ENCODE measurements at regions not wholly inside any gene's neighbourhood (a gene's known extent, or its start where the extent isn't known, plus 50 kb on each side); places are given as distances from the start of the nearest gene placed in this dataset.

DNA sequence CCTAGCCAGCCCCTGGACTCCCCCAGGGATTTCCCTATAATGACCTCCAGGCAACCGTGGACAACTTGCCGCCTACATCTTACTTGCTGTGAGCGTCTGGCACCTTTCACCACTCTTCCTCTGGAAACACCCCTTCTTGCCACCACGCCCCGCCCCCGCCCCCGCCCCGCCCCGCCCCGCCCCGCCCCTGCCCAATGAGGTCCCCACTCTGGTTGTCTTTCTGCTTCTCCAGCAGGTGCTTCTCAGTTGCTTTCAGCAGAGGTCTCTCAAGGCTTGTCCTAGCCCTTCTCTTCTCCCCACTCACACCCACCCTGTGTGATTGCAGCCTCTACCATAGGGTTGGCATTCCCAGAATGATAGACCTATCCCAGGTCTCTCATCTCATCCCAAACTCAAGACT, 214.5 kb downstream of the EN1 start:
- H3F3A ChIP-seq (ENCODE audit: insufficient read depth, low read length, poor library complexity, severe bottlenecking) = no peaks in the 10 kb centered on the region
- no peaks in the 10 kb centered on the region for H4K20me1 ChIP-seq (ENCODE audit: insufficient read depth)
- H3K36me3 ChIP-seq (ENCODE audit: insufficient read depth, low read length) = no peaks in the 10 kb centered on the region
- no peaks in the 10 kb centered on the region for H3K79me2 ChIP-seq (replicated peaks; ENCODE audit: insufficient read depth, low read length)
- no peaks in the 10 kb centered on the region for H3K9me2 ChIP-seq (ENCODE audit: insufficient read depth, low read length)
- no peaks in the 10 kb centered on the region for H3K9me3 ChIP-seq (ENCODE audit: low read length)
- no peak overlapping the region for H3K4me2 ChIP-seq (ENCODE audit: low read length)
- H3K27me3 ChIP-seq (ENCODE audit: insufficient read depth, low read depth, low read length) = no peaks in the 10 kb centered on the region
- no peak for TF ChIP-seq SMC3 (conservative IDR thresholded peaks at IDR 0.05; ENCODE audit: poor library complexity)
- no peak overlapping the region for H2AFZ ChIP-seq (ENCODE audit: low read depth, low read length)
- H3K27ac ChIP-seq (ENCODE audit: low read length) = no peak overlapping the region
- no peak overlapping the region for H3K9ac ChIP-seq (ENCODE audit: low read length)
- H3K4me3 ChIP-seq (ENCODE audit: low read length) = no peak overlapping the region

DNA sequence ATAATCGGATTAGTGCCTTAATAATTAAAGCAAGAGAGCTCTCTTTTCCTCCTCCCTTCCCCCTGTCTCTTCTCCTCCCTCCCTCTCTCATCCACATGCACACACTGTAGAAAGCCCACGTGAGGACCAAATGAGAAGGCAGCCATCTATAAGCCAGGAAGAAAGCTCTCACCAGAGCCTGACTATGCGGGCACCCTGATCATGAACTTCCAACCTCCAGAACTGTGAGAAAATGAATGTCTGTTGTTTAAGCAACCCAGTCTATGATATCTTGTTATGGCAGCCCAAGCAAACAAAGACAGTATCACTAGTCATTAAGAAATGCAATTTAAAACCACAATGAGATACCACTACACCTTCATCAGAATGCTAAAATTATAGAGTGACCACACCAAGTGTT, 220.3 kb downstream of the EN1 start:
- no peaks in the 10 kb centered on the region for H3F3A ChIP-seq (ENCODE audit: insufficient read depth, low read length, poor library complexity, severe bottlenecking)
- no peak overlapping the region for H3K4me3 ChIP-seq (ENCODE audit: low read length)
- no peaks in the 10 kb centered on the region for H3K27me3 ChIP-seq (ENCODE audit: insufficient read depth, low read depth, low read length)
- H3K9me3 ChIP-seq (ENCODE audit: low read length) = no peaks in the 10 kb centered on the region
- H3K36me3 ChIP-seq (ENCODE audit: insufficient read depth, low read length) = no peaks in the 10 kb centered on the region
- no peaks in the 10 kb centered on the region for H3K9me2 ChIP-seq (ENCODE audit: insufficient read depth, low read length)
- H2AFZ ChIP-seq (ENCODE audit: low read depth, low read length) = no peak overlapping the region
- no peak overlapping the region for H3K27ac ChIP-seq (ENCODE audit: low read length)
- no peaks in the 10 kb centered on the region for H4K20me1 ChIP-seq (ENCODE audit: insufficient read depth)
- H3K79me2 ChIP-seq (replicated peaks; ENCODE audit: insufficient read depth, low read length) = no peaks in the 10 kb centered on the region
- H3K9ac ChIP-seq (ENCODE audit: low read length) = no peak overlapping the region
- H3K4me2 ChIP-seq (ENCODE audit: low read length) = no peak overlapping the region
- TF ChIP-seq MXI1 (conservative IDR thresholded peaks at IDR 0.05; ENCODE audit: poor library complexity, severe bottlenecking) = no peak
- TF ChIP-seq, protein P1, sequence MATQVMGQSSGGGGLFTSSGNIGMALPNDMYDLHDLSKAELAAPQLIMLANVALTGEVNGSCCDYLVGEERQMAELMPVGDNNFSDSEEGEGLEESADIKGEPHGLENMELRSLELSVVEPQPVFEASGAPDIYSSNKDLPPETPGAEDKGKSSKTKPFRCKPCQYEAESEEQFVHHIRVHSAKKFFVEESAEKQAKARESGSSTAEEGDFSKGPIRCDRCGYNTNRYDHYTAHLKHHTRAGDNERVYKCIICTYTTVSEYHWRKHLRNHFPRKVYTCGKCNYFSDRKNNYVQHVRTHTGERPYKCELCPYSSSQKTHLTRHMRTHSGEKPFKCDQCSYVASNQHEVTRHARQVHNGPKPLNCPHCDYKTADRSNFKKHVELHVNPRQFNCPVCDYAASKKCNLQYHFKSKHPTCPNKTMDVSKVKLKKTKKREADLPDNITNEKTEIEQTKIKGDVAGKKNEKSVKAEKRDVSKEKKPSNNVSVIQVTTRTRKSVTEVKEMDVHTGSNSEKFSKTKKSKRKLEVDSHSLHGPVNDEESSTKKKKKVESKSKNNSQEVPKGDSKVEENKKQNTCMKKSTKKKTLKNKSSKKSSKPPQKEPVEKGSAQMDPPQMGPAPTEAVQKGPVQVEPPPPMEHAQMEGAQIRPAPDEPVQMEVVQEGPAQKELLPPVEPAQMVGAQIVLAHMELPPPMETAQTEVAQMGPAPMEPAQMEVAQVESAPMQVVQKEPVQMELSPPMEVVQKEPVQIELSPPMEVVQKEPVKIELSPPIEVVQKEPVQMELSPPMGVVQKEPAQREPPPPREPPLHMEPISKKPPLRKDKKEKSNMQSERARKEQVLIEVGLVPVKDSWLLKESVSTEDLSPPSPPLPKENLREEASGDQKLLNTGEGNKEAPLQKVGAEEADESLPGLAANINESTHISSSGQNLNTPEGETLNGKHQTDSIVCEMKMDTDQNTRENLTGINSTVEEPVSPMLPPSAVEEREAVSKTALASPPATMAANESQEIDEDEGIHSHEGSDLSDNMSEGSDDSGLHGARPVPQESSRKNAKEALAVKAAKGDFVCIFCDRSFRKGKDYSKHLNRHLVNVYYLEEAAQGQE (IDR thresholded peaks at IDR 0.05; ENCODE audit: borderline replicate concordance) = no peak
- TF ChIP-seq, protein P2, sequence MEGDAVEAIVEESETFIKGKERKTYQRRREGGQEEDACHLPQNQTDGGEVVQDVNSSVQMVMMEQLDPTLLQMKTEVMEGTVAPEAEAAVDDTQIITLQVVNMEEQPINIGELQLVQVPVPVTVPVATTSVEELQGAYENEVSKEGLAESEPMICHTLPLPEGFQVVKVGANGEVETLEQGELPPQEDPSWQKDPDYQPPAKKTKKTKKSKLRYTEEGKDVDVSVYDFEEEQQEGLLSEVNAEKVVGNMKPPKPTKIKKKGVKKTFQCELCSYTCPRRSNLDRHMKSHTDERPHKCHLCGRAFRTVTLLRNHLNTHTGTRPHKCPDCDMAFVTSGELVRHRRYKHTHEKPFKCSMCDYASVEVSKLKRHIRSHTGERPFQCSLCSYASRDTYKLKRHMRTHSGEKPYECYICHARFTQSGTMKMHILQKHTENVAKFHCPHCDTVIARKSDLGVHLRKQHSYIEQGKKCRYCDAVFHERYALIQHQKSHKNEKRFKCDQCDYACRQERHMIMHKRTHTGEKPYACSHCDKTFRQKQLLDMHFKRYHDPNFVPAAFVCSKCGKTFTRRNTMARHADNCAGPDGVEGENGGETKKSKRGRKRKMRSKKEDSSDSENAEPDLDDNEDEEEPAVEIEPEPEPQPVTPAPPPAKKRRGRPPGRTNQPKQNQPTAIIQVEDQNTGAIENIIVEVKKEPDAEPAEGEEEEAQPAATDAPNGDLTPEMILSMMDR (IDR thresholded peaks at IDR 0.05; ENCODE audit: poor library complexity, severe bottlenecking) = no peak
- TF ChIP-seq EZH2 (IDR thresholded peaks at IDR 0.05; ENCODE audit: borderline replicate concordance, insufficient read depth, low read length, poor library complexity, severe bottlenecking) = no peak
- no peak for TF ChIP-seq EP300 (conservative IDR thresholded peaks at IDR 0.05; ENCODE audit: poor library complexity, severe bottlenecking)
- no peak for TF ChIP-seq RAD21 (conservative IDR thresholded peaks at IDR 0.05)
- no peak for TF ChIP-seq TAF1 (IDR thresholded peaks at IDR 0.05; ENCODE audit: low read depth)
- no peak for TF ChIP-seq POLR2AphosphoS5 (IDR thresholded peaks at IDR 0.05)
- no peak for TF ChIP-seq SMC3 (conservative IDR thresholded peaks at IDR 0.05; ENCODE audit: poor library complexity)

DNA sequence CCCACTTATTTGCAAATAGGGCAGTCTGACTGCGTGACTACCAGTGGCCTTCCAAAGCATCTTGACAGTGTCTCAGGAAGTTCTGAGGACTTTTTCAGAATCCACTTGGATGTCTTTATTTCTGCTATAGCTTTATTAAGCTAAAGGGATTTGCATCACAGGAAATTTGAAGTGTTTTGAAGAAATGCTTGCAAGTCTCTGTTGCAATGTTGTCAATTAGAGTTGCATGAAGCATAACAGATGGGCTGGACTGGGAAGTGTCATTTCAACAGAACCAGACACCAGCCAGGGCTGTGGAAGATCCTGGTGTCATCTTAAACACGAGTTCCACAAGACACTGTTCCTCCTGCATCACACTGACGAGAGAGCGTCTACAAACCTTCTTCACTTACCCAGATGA, 224.5 kb downstream of the EN1 start:
- Histone ChIP-seq H4K20me1 (ENCODE audit: insufficient read depth) (no peaks in the 10 kb centered on the region), H3K9ac (ENCODE audit: low read length) (no peak overlapping the region), H3K79me2 (replicated peaks; ENCODE audit: insufficient read depth, low read length) (no peaks in the 10 kb centered on the region), H3K36me3 (ENCODE audit: insufficient read depth, low read length) (no peaks in the 10 kb centered on the region), H2AFZ (ENCODE audit: low read depth, low read length) (no peak overlapping the region), H3K9me2 (ENCODE audit: insufficient read depth, low read length) (no peaks in the 10 kb centered on the region), H3K27me3 (ENCODE audit: insufficient read depth, low read depth, low read length) (no peaks in the 10 kb centered on the region), H3K27ac (ENCODE audit: low read length) (no peak overlapping the region), H3K4me3 (ENCODE audit: low read length) (no peak overlapping the region), H3K9me3 (ENCODE audit: low read length) (no peaks in the 10 kb centered on the region), H3F3A (ENCODE audit: insufficient read depth, low read length, poor library complexity, severe bottlenecking) (no peaks in the 10 kb centered on the region), H3K4me2 (ENCODE audit: low read length) (no peak overlapping the region)
- no peak for TF ChIP-seq TAF1 (IDR thresholded peaks at IDR 0.05; ENCODE audit: low read depth)
- TF ChIP-seq EP300 (conservative IDR thresholded peaks at IDR 0.05; ENCODE audit: poor library complexity, severe bottlenecking) = no peak
- TF ChIP-seq EZH2 (IDR thresholded peaks at IDR 0.05; ENCODE audit: borderline replicate concordance, insufficient read depth, low read length, poor library complexity, severe bottlenecking) = no peak
- TF ChIP-seq, protein P1 (IDR thresholded peaks at IDR 0.05; ENCODE audit: borderline replicate concordance) = no peak
- TF ChIP-seq MXI1 (conservative IDR thresholded peaks at IDR 0.05; ENCODE audit: poor library complexity, severe bottlenecking) = no peak
- TF ChIP-seq, protein P2 (IDR thresholded peaks at IDR 0.05; ENCODE audit: poor library complexity, severe bottlenecking) = no peak
- no peak for TF ChIP-seq RAD21 (conservative IDR thresholded peaks at IDR 0.05)
- no peak for TF ChIP-seq POLR2AphosphoS5 (IDR thresholded peaks at IDR 0.05)
- TF ChIP-seq SMC3 (conservative IDR thresholded peaks at IDR 0.05; ENCODE audit: poor library complexity) = no peak
